Coronary artery (tissue), 2 donors: ENCODE measurements at regions not wholly inside any gene's neighbourhood (a gene's known extent, or its start where the extent isn't known, plus 50 kb on each side); places are given as distances from the start of the nearest gene placed in this dataset.

ENCODE experiments used
- DNase-seq: peaks from one replicate; pipeline ENCODE4 v3.0.0-alpha.2; 2017; ENCODE audit warnings: low spot score
- H3K27ac ChIP-seq, 2 donors: fragments of 200-600 bp; sonication (generic); one replicate each; pipeline ENCODE4 v1.5.1; 2016 to 2019
- H3K4me3 ChIP-seq: fragments of 200-600 bp; sonication (generic); 2 replicates; pipeline ENCODE4 v1.5.1; 2016; ENCODE audit warnings: mild to moderate bottlenecking, moderate library complexity
- TF ChIP-seq, protein P1 (sequence below): fragments of 200-600 bp; sonication (generic); IDR thresholded peaks from one replicate; pipeline ENCODE4 v1.5.1; 2019; ENCODE audit warnings: antibody characterized with exemption

DNA sequence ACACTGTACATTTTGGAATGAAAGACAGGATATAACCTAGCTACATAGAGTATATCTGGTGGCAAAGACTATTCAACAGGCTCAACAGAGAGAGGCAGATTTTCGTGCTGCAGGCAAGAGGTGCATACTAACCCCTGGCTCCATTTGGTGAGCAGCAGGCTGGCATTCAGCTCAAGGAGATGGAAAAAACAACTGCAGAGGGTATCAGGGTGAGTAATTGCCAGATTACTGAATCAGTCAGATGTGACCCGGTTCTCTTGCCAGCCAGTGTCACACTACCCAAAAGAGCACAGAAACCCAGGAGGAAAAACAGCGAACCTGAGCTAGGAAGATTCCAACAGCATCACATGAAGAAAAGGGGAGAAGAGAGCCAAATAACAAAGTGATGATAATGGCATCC, 130.4 kb upstream of the PRLR start:
- Histone ChIP-seq H3K4me3 (no peak overlapping the region), H3K27ac (no peak overlapping the region)
- DNase-seq, result no peak
- TF ChIP-seq, protein P1, sequence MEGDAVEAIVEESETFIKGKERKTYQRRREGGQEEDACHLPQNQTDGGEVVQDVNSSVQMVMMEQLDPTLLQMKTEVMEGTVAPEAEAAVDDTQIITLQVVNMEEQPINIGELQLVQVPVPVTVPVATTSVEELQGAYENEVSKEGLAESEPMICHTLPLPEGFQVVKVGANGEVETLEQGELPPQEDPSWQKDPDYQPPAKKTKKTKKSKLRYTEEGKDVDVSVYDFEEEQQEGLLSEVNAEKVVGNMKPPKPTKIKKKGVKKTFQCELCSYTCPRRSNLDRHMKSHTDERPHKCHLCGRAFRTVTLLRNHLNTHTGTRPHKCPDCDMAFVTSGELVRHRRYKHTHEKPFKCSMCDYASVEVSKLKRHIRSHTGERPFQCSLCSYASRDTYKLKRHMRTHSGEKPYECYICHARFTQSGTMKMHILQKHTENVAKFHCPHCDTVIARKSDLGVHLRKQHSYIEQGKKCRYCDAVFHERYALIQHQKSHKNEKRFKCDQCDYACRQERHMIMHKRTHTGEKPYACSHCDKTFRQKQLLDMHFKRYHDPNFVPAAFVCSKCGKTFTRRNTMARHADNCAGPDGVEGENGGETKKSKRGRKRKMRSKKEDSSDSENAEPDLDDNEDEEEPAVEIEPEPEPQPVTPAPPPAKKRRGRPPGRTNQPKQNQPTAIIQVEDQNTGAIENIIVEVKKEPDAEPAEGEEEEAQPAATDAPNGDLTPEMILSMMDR, result no peak

DNA sequence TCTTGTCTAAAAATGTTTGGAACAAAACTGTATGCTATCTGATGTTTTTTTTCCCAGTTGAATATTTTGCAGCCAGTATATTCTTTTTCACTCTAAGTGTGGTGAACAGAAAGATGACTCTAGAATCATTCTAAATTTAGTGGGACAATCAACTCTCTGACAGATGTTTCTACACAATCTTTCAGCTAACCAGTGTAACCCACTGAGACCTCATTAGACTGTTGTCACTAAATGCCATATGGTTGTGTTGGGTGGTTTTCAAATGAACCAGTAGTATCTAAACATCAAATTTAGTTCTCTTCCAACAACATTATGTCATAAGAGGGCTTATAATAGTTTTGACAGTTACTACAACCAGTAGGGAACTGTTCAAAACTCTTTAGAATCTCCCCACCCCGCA, 129.6 kb upstream of the PRLR start:
- Histone ChIP-seq H3K4me3 (no peak overlapping the region), H3K27ac (no peak overlapping the region)
- TF ChIP-seq, protein P1, result no peak
- no peak for DNase-seq

DNA sequence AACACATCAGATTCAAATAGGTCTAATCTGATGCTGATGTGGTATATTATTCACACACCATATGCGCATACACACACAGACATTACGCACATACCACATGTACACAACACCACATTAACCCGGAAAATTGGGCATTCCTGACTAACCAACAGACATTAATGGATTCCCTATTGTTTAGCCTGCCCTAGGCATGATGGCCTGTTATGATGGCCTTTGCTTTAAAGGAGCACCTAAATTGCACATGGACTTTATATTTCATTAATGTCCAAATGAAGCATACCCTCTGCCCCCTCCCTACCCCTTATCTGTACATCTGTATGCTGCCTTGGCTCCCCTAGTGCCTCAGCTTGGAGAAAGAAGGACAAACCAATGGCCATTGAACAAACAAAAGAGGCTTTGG, 127.7 kb upstream of the PRLR start:
- no peak overlapping the region for H3K4me3 ChIP-seq
- TF ChIP-seq, protein P1, result no peak

DNA sequence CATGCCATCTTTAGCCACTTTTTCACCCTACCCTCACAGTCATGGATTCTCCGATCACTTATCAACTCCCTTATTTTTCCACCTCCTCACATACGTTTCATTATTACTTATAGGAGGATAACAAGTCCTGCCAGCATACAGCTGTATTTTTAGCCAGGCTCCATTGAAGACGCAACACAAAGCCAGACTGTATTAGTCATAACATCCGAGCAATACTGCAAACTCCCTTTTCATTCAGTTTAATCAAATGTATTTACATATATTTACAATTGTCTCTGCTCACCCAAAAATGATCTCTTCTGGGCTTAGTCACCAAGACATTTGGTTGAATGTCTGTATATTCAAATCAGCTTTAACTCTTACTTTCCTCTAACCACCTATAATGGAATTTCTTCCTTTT, 126.4 kb upstream of the PRLR start:
- DNase-seq, result no peak
- no peak overlapping the region for H3K27ac ChIP-seq
- no peak overlapping the region for H3K4me3 ChIP-seq
- TF ChIP-seq, protein P1, result no peak

More for the DNA sequence above, 127.7 kb upstream of the PRLR start:
- H3K27ac ChIP-seq, result no peak overlapping the region
- DNase-seq, result no peak

DNA sequence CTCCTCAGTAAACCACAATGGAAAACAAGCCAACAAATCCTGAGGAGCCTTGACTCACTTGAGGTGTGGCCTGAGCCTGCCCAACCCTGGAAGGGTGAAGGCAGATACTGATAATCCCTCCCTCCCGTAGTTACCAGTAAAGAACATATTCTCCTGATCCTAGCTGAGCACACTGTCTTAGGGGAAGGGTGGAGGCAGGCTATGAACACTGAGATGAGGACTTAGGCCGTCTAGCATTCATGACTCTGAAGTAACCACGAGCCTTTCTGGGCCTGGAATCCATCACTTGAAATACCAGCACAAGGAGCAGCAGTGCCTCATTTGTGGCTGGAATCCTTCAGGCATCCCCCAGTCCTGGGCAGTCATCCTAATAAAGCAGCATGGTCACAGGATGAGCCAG, 124.5 kb upstream of the PRLR start:
- no peak for DNase-seq
- Histone ChIP-seq H3K4me3 (no peak overlapping the region), H3K27ac (no peak overlapping the region)
- TF ChIP-seq, protein P1, result no peak

DNA sequence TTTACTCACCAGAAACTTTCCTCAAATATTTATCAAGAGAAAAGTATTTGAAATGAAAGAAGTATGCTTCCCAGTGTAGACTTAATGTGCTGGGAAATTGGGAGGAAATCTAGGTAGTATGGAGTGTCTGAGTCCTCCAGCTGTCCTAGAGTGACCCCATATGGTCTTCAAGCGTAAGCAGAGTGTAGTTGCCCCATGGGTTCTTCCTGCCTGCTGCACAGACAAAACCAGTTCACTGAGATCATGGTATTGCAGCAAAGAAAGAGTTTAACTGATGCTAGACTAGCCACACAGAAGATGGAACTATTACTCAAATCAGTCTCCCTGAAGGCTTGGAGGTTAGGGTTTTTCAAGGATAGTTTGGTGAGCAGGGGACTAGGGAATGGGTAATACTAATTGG, 114.9 kb upstream of the PRLR start:
- H3K27ac ChIP-seq, result no peak overlapping the region
- TF ChIP-seq, protein P1, result no peak
- no peak for DNase-seq

DNA sequence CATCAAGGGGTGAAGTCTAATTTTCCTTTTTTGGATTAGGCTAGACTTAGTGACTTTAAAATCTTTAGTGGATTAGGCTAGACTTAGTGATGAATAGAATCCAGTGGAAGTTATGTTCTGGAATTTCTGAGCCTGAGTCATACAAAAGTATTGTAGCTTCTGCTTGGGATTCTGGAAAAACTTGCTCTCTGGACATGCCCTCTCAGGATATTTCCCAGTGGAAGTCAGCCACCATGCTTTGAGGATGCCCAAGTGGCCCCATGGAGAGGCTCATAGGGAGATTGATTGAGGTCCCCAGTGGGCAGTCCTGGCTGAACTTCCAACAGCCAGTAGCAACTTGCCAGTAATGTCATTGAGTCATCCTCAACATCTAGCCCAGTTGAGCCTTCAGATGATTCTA, 112.4 kb upstream of the PRLR start:
- no peak for DNase-seq
- TF ChIP-seq, protein P1, result no peak
- no peak overlapping the region for H3K4me3 ChIP-seq
- no peak overlapping the region for H3K27ac ChIP-seq

More for the DNA sequence above, 114.9 kb upstream of the PRLR start:
- no peak overlapping the region for H3K4me3 ChIP-seq
